ENCODE measurements at regions not wholly inside any gene's neighbourhood (a gene's known extent, or its start where the extent isn't known, plus 50 kb on each side); places are given as distances from the start of the nearest gene placed in this dataset.
"Not testable (repeated sequence)": the region's sequence is repeated elsewhere in the genome, so short reads cannot be mapped to it uniquely, and the experiment has no call there.

- DNase-seq (ENCODE audit: low read depth), result peak; percentile 67
Observed at GRCh38 chr2:21837168-21837960, 713.6 kb downstream of the TDRD15 start.

GRCh38 chr2:21841341-21841740 is 717.6 kb downstream of the TDRD15 start:
- no peak for DNase-seq (ENCODE audit: low read depth)

GRCh38 chr2:21850367-21850766 is 726.6 kb downstream of the TDRD15 start:
- not testable (repeated sequence) for DNase-seq (ENCODE audit: low read depth)

GRCh38 chr2:21854938-21855337 is 731.2 kb downstream of the TDRD15 start:
- DNase-seq (ENCODE audit: low read depth), result no peak

GRCh38 chr2:21856708-21857107 is 732.9 kb downstream of the TDRD15 start:
- DNase-seq (ENCODE audit: low read depth), result no peak

- no peak for DNase-seq (ENCODE audit: low read depth)
Observed at GRCh38 chr2:21860907-21861306, 737.1 kb downstream of the TDRD15 start.

GRCh38 chr2:21866316-21866715 is 742.5 kb downstream of the TDRD15 start:
- no peak for DNase-seq (ENCODE audit: low read depth)

- DNase-seq (ENCODE audit: low read depth), result no peak
Observed at GRCh38 chr2:21887881-21888280, 764.1 kb downstream of the TDRD15 start.

- DNase-seq (ENCODE audit: low read depth), result no peak
Observed at GRCh38 chr2:21890041-21890440, 766.3 kb downstream of the TDRD15 start.

- DNase-seq (ENCODE audit: low read depth), result no peak
Observed at GRCh38 chr2:21890716-21891115, 766.9 kb downstream of the TDRD15 start.

GRCh38 chr2:21891191-21891590 is 767.4 kb downstream of the TDRD15 start:
- DNase-seq (ENCODE audit: low read depth), result no peak

GRCh38 chr2:21892140-21892539 is 768.4 kb downstream of the TDRD15 start:
- no peak for DNase-seq (ENCODE audit: low read depth)

- DNase-seq (ENCODE audit: low read depth), result no peak
Observed at GRCh38 chr2:21895200-21895599, 771.4 kb downstream of the TDRD15 start.

- not testable (repeated sequence) for DNase-seq (ENCODE audit: low read depth)
Observed at GRCh38 chr2:21908712-21909380, 785.1 kb downstream of the TDRD15 start.

GRCh38 chr2:21910832-21911507 is 787.2 kb downstream of the TDRD15 start:
- DNase-seq (ENCODE audit: low read depth), result no peak

- no peak for DNase-seq (ENCODE audit: low read depth)
Observed at GRCh38 chr2:21912405-21912804, 788.6 kb downstream of the TDRD15 start.

- no peak for DNase-seq (ENCODE audit: low read depth)
Observed at GRCh38 chr2:21915201-21915600, 791.4 kb downstream of the TDRD15 start.

- DNase-seq (ENCODE audit: low read depth), result peak; percentile 13
Observed at GRCh38 chr2:21916934-21917522, 793.3 kb downstream of the TDRD15 start.

- DNase-seq (ENCODE audit: low read depth), result peak; percentile 40
Observed at GRCh38 chr2:21920721-21921120, 797.0 kb downstream of the TDRD15 start.

GRCh38 chr2:21924640-21925285 is 801.0 kb downstream of the TDRD15 start:
- DNase-seq (ENCODE audit: low read depth), result no peak

- no peak for DNase-seq (ENCODE audit: low read depth)
Observed at GRCh38 chr2:21928292-21928691, 804.5 kb downstream of the TDRD15 start.

- no peak for DNase-seq (ENCODE audit: low read depth)
Observed at GRCh38 chr2:21930226-21930625, 806.5 kb downstream of the TDRD15 start.
